RWPE2 (cell line): ENCODE measurements at regions not wholly inside any gene's neighbourhood (a gene's known extent, or its start where the extent isn't known, plus 50 kb on each side); places are given as distances from the start of the nearest gene placed in this dataset.

Experiments
- ATAC-seq: fragments of 200-7000 bp; cut with Tn5 transposase; 3 replicates; pipeline ENCODE4 v1.9.1; 2021; ENCODE audit warnings: low read depth
- DNase-seq: peaks from one replicate; pipeline ENCODE4 v3.0.0-alpha.2; 2020; ENCODE audit warnings: low spot score
- H3K27ac ChIP-seq: fragments of 450-650 bp; 2 replicates; pipeline ENCODE4 v1.5.1; 2017; ENCODE audit warnings: mild to moderate bottlenecking; ENCODE audit not compliant: poor library complexity, severe bottlenecking
- H3K27me3 ChIP-seq: fragments of 250-450 bp; sonication (Bioruptor Pico); 2 replicates; pipeline ENCODE4 v1.5.1; 2021; ENCODE audit warnings: mild to moderate bottlenecking, moderate library complexity; ENCODE audit not compliant: insufficient read depth, poor library complexity, severe bottlenecking
- H3K36me3 ChIP-seq: fragments of 250-450 bp; sonication (Bioruptor Pico); 2 replicates; pipeline ENCODE4 v1.5.1; 2020; ENCODE audit warnings: low read depth, mild to moderate bottlenecking, moderate library complexity
- H3K4me1 ChIP-seq: fragments of 250-450 bp; sonication (Bioruptor Pico); 2 replicates; pipeline ENCODE4 v1.5.1; 2021; ENCODE audit warnings: mild to moderate bottlenecking, moderate library complexity; ENCODE audit not compliant: insufficient read depth, poor library complexity, severe bottlenecking
- H3K4me3 ChIP-seq: fragments of 250-450 bp; sonication (Bioruptor Pico); 2 replicates; pipeline ENCODE4 v1.5.1; 2021; ENCODE audit warnings: mild to moderate bottlenecking, moderate library complexity; ENCODE audit not compliant: severe bottlenecking
- H3K9me3 ChIP-seq: fragments of 250-450 bp; sonication (Bioruptor Pico); 2 replicates; pipeline ENCODE4 v1.5.1; 2021; ENCODE audit warnings: mild to moderate bottlenecking, moderate library complexity; ENCODE audit not compliant: severe bottlenecking
- CTCF ChIP-seq: fragments of 450-650 bp; IDR thresholded peaks from one replicate; pipeline ENCODE4 v1.5.1; 2017; ENCODE audit warnings: mild to moderate bottlenecking, moderate library complexity; ENCODE audit not compliant: poor library complexity, severe bottlenecking

DNA sequence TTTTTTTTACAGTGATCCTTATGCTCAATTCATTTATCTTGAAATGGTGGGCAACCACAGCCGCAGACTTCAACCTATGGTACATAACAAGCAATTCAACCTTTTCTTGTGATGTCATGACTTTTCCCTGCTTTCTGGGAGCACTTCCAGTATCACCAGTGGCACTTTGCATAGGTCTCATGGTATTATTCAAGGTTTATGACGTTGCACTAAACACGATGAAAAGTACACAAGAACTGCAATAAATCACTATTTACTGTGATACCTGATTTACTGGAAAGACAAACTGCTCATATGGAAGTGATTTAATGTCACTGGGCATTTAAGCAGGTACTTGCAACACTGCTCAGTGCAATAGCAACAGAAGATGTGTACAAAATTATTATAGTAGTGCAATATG, 251.7 kb upstream of the CXCL12 start:
- H3K4me1 ChIP-seq, result no peaks in the 10 kb centered on the region
- H3K36me3 ChIP-seq, result no peaks in the 10 kb centered on the region
- H3K27me3 ChIP-seq, result no peaks in the 10 kb centered on the region
- DNase-seq, result no peak
- H3K4me3 ChIP-seq, result no peak overlapping the region
- no peak for TF ChIP-seq CTCF
- H3K27ac ChIP-seq, result no peak overlapping the region
- no peaks in the 10 kb centered on the region for H3K9me3 ChIP-seq
- ATAC-seq, result no peak

- Histone ChIP-seq H3K36me3 (no peaks in the 10 kb centered on the region), H3K27ac (no peak overlapping the region)
- no peak for TF ChIP-seq CTCF
These were observed 255.5 kb upstream of the CXCL12 start for GRCh38 chr10:44640429-44640828.

GRCh38 chr10:44647473-44647872, 262.6 kb upstream of the CXCL12 start:
- Histone ChIP-seq H3K36me3 (no peaks in the 10 kb centered on the region), H3K27me3 (no peaks in the 10 kb centered on the region), H3K27ac (no peak overlapping the region), H3K4me3 (no peak overlapping the region), H3K9me3 (no peaks in the 10 kb centered on the region), H3K4me1 (no peaks in the 10 kb centered on the region)
- no peak for TF ChIP-seq CTCF
- no peak for DNase-seq
- ATAC-seq, result no peak

More at GRCh38 chr10:44640429-44640828, 255.5 kb upstream of the CXCL12 start:
- ATAC-seq (no peak), DNase-seq (no peak)
- Histone ChIP-seq H3K4me1 (no peaks in the 10 kb centered on the region), H3K9me3 (no peaks in the 10 kb centered on the region), H3K4me3 (no peak overlapping the region), H3K27me3 (no peaks in the 10 kb centered on the region)

GRCh38 chr10:44647877-44648542, 263.1 kb upstream of the CXCL12 start:
- TF ChIP-seq CTCF, result no peak
- DNase-seq, result no peak
- Histone ChIP-seq H3K9me3 (no peaks in the 10 kb centered on the region), H3K4me1 (no peaks in the 10 kb centered on the region), H3K4me3 (no peak overlapping the region), H3K36me3 (no peaks in the 10 kb centered on the region), H3K27ac (no peak overlapping the region), H3K27me3 (no peaks in the 10 kb centered on the region)
- ATAC-seq, result no peak
